ENCODE measurements at regions not wholly inside any gene's neighbourhood (a gene's known extent, or its start where the extent isn't known, plus 50 kb on each side); places are given as distances from the start of the nearest gene placed in this dataset.

DNA sequence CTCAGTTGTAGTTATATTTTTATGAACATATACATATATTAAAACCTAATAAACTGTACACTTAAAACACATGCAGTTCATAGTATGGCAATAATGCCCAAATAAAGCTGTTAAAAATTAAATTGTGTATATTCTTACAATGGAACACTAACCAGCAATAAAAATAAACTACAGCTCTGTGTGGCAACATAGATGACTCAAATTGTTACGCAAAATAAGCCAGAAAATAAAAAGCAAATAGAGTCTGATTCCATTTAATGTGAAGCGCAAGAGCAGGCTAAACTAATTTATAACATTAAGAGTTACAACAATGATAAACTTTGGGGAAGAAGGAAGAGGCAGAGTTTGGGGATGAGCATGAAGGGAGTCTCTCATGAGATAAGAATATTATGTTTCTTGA is 597.3 kb downstream of the TLE1 start:
- Histone ChIP-seq H3K27ac (ENCODE audit: low read depth, low read length) (no peak overlapping the region), H3K27me3 (replicated peaks in 1 of 4; ENCODE audit: control insufficient read depth in 3 of 4, extremely low read depth in 1 of 4, insufficient read depth in 3 of 4, low read length in 3 of 4) (no peaks in the 10 kb centered on the region), H4K5ac (ENCODE audit: insufficient read length, low read depth, low read length) (no peak overlapping the region), H3K79me1 (ENCODE audit: low read depth, low read length) (no peaks in the 10 kb centered on the region), H3K14ac (ENCODE audit: insufficient read length) (no peak overlapping the region), H3K4ac (replicated peaks; ENCODE audit: insufficient read length, low read depth, low read length) (no peak overlapping the region), H3K4me2 (ENCODE audit: insufficient read depth in 1 of 2, low read depth in 2 of 2, low read length in 2 of 2) (no peak overlapping the region), H3K4me1 (replicated peaks in 1 of 4; ENCODE audit: control insufficient read depth in 3 of 4, insufficient read depth in 4 of 4, low read length in 3 of 4) (peaks cover 0 to 2% (median 0%) of the 10 kb centered on the region in 4 experiments; a peak in 1 of 7 replicates), H2BK12ac (ENCODE audit: low read depth, low read length) (no peak overlapping the region), H3K9ac (replicated peaks in 1 of 4; ENCODE audit: extremely low read depth in 1 of 4, low read depth in 3 of 4, low read length in 3 of 4) (no peak overlapping the region), H3K18ac (ENCODE audit: extremely low read depth, low read length) (no peak overlapping the region), H3K23ac (ENCODE audit: insufficient read length) (no peak overlapping the region), H4K20me1 (replicated peaks in 1 of 2; ENCODE audit: control insufficient read depth in 1 of 2, insufficient read depth in 2 of 2, low read length in 2 of 2) (no peaks in the 10 kb centered on the region), H4K8ac (ENCODE audit: extremely low read depth, insufficient read depth, low read length) (no peak overlapping the region), H3K4me3 (ENCODE audit: extremely low read depth in 1 of 4, insufficient read depth in 2 of 4, low read depth in 3 of 4, low read length in 4 of 4) (no peak overlapping the region), H2BK20ac (ENCODE audit: low read length) (no peak overlapping the region), H3K9me3 (ENCODE audit: insufficient read depth in 2 of 2, low read depth in 1 of 2, low read length in 1 of 2) (no peaks in the 10 kb centered on the region), H3K23me2 (ENCODE audit: low read depth, low read length) (no peaks in the 10 kb centered on the region), H2AFZ (ENCODE audit: low read length) (no peak overlapping the region), H4K91ac (replicated peaks; ENCODE audit: insufficient read length, low read length) (no peak overlapping the region), H3K79me2 (ENCODE audit: control insufficient read depth in 1 of 2, insufficient read depth in 2 of 2, low read length in 2 of 2) (no peaks in the 10 kb centered on the region), H2BK15ac (ENCODE audit: low read length) (no peak overlapping the region), H3K36me3 (ENCODE audit: control insufficient read depth in 2 of 4, insufficient read depth in 4 of 4, low read length in 3 of 4) (no peaks in the 10 kb centered on the region), H2BK5ac (ENCODE audit: low read depth, low read length) (no peak overlapping the region), H2AK5ac (ENCODE audit: low read depth, low read length) (no peak overlapping the region), H3K56ac (replicated peaks; ENCODE audit: insufficient read length, low read depth, low read length) (no peak overlapping the region), H2BK120ac (replicated peaks; ENCODE audit: low read depth, low read length) (no peak overlapping the region)
- no peak for FAIRE-seq
- 96% methylated on average over 2 of the region's 2 CpGs; no CpG with 5 or more reads in 1 of the 2 experiments for WGBS, 2 experiments (ENCODE audit: extremely low coverage in 1 of 2, insufficient coverage in 1 of 2, insufficient read length in 1 of 2, insufficient replicate concordance in 2 of 2, low coverage in 1 of 2, low lambda C conversion rate in 2 of 2, missing lambda C conversion rate in 1 of 2)
- POLR2A ChIA-PET (ENCODE audit: partially characterized antibody): interaction anchor here (0.6 kb wide), 1 partner anchor 958 kb away, joined by 3 read pairs; no protein-coding TSS in a partner anchor
- CTCF ChIA-PET (ENCODE audit: partially characterized antibody): no interaction called here
- no peak for DNase-seq (ENCODE audit: low read depth in 1 of 2, low spot score in 2 of 2)
- TF ChIP-seq KDM1A (IDR thresholded peaks at IDR 0.05; ENCODE audit: borderline replicate concordance, low read length): no peak
- TF ChIP-seq CHD1 (IDR thresholded peaks at IDR 0.05; ENCODE audit: low read depth, low read length): no peak
- TF ChIP-seq, protein P1, sequence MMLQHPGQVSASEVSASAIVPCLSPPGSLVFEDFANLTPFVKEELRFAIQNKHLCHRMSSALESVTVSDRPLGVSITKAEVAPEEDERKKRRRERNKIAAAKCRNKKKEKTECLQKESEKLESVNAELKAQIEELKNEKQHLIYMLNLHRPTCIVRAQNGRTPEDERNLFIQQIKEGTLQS (IDR thresholded peaks at IDR 0.05; ENCODE audit: insufficient read depth, low read depth, low read length): no peak
- no peak for TF ChIP-seq JUN (IDR thresholded peaks at IDR 0.05; ENCODE audit: low read depth, low read length)
- no peak for TF ChIP-seq SIN3A (conservative IDR thresholded peaks at IDR 0.05 in 1 of 2, IDR thresholded peaks at IDR 0.05 in 1 of 2; ENCODE audit: low read depth in 1 of 2, low read length in 2 of 2)
- TF ChIP-seq SP2 (IDR thresholded peaks at IDR 0.05; ENCODE audit: low read length): no peak
- TF ChIP-seq BACH1 (IDR thresholded peaks at IDR 0.05; ENCODE audit: low read length): no peak
- no peak for TF ChIP-seq BCL11A (IDR thresholded peaks at IDR 0.05; ENCODE audit: low read depth in 2 of 2, low read length in 2 of 2)
- TF ChIP-seq JUND (IDR thresholded peaks at IDR 0.05; ENCODE audit: low read length): no peak
- no peak for TF ChIP-seq RFX5 (IDR thresholded peaks at IDR 0.05; ENCODE audit: borderline replicate concordance, low read depth, low read length)
